Uterus (tissue), 3 donors: ENCODE measurements at regions not wholly inside any gene's neighbourhood (a gene's known extent, or its start where the extent isn't known, plus 50 kb on each side); places are given as distances from the start of the nearest gene placed in this dataset.

Source experiments
- DNase-seq, 2 donors: peaks; one replicate each; pipeline ENCODE4 v3.0.0-alpha.2; 2019 to 2020
- H3K27ac ChIP-seq, 2 donors: fragments of 200-600 bp; sonication (generic); 1 replicate in 1 of 2; 2 replicates in 1 of 2; pipeline ENCODE4 v1.5.1; 2016 to 2018
- H3K27me3 ChIP-seq, 2 donors: fragments of 200-600 bp; sonication (generic); one replicate each; pipeline ENCODE4 v1.5.1; 2018 to 2019; ENCODE audit warnings: control low read depth in 1 of 2
- H3K36me3 ChIP-seq, 2 donors: fragments of 200-600 bp; sonication (generic); one replicate each; pipeline ENCODE4 v1.5.1; 2019; ENCODE audit warnings: control low read depth in 1 of 2
- H3K4me1 ChIP-seq, 2 donors: fragments of 200-600 bp; sonication (generic); one replicate each; pipeline ENCODE4 v1.5.1; 2018 to 2019; ENCODE audit warnings: control low read depth in 1 of 2
- H3K4me3 ChIP-seq, 2 donors: fragments of 200-600 bp; sonication (generic); 1 replicate in 1 of 2; 2 replicates in 1 of 2; pipeline ENCODE4 v1.5.1; 2018 to 2019; ENCODE audit warnings: mild to moderate bottlenecking in 1 of 2
- H3K9me3 ChIP-seq, 2 donors: fragments of 200-600 bp; sonication (generic); one replicate each; pipeline ENCODE4 v1.5.1; 2019; ENCODE audit warnings: control low read depth in 1 of 2
- CTCF ChIP-seq, 4 experiments: fragments of 200-600 bp in 2 of 4; fragments of 450-650 bp in 2 of 4; sonication (generic) in 2 of 4; IDR thresholded peaks; one replicate each; pipeline ENCODE4 v1.5.1; 2016 to 2019; ENCODE audit warnings: antibody characterized with exemption in 4 of 4, mild to moderate bottlenecking in 2 of 4, moderate library complexity in 1 of 4
- POLR2A ChIP-seq, 2 donors: fragments of 450-650 bp; IDR thresholded peaks; one replicate each; pipeline ENCODE4 v1.6.1; 2016; ENCODE audit warnings: antibody characterized with exemption in 2 of 2, mild to moderate bottlenecking in 1 of 2, moderate library complexity in 1 of 2
- intact Hi-C: fragments of 100-400 bp; cut with DNase I; formaldehyde crosslinking; loops from one replicate; pipeline ENCODE4 v1.15.1; 2023; ENCODE audit warnings: low total_unique reads
- donor health status: DM: yes; HTN: yes; CAD: no.

DNA sequence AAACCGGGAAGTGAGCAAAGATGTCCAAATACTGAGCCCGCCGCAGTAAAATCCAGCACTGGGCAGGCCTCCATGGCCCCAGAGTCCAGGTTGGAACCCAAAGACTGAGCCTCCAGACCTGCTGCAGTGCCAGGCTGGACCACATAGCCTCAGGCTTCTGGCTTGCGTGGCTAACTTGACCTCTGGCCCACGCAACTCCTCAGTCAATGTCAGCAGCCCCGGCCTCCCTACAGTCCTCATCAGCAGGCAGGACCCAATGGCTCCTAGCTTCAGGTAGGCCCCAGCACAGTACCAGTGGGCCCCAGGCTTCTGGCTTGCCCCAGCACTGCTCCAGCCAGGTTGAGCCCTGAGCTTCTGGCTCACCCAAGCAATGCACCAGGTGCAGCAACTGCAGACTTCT lies 245.1 kb upstream of the AFDN start:
- intact Hi-C loops, result no loop called here
- H3K27me3 ChIP-seq, result no peaks in the 10 kb centered on the region
- TF ChIP-seq CTCF (IDR thresholded peaks at IDR 0.05) (no peak), POLR2A (IDR thresholded peaks at IDR 0.05) (no peak)
- H3K4me1 ChIP-seq, result no peaks in the 10 kb centered on the region
- no peak overlapping the region for H3K27ac ChIP-seq
- DNase-seq, result no peak
- no peak overlapping the region for H3K4me3 ChIP-seq
- peaks cover 0 to 4% of the 10 kb centered on the region in 2 donors for H3K9me3 ChIP-seq
- no peaks in the 10 kb centered on the region for H3K36me3 ChIP-seq

DNA sequence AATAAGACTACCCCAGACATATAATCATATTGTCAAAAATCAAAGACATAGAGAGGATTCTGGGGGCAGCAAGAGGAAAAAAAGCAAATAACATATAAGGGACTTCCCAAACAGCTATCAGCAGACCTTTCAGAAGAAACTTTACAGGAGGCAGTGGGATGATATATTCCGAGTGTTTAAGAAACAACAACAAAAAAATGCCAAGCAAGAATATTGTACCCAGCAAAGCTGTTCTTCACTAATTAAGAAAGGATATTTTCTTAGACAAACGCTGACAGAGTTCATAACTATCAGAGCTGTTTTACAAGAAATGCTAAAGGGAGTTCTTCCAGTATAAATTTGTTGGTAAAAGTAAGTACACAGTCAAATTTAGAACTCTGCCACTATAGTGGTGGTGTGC lies 243.3 kb upstream of the AFDN start:
- H3K36me3 ChIP-seq, result no peaks in the 10 kb centered on the region
- H3K9me3 ChIP-seq, result peaks cover 0 to 4% of the 10 kb centered on the region in 2 donors
- H3K4me3 ChIP-seq, result no peak overlapping the region
- TF ChIP-seq CTCF (IDR thresholded peaks at IDR 0.05), result no peak
- TF ChIP-seq POLR2A (IDR thresholded peaks at IDR 0.05), result no peak
- DNase-seq, result no peak
- intact Hi-C loops, result no loop called here
- H3K4me1 ChIP-seq, result no peaks in the 10 kb centered on the region
- no peaks in the 10 kb centered on the region for H3K27me3 ChIP-seq
- H3K27ac ChIP-seq, result no peak overlapping the region

GRCh38 chr6:167588181-167588919 lies 238.4 kb upstream of the AFDN start:
- Histone ChIP-seq H3K27me3 (no peaks in the 10 kb centered on the region), H3K4me1 (no peaks in the 10 kb centered on the region), H3K4me3 (no peak overlapping the region), H3K27ac (no peak overlapping the region), H3K36me3 (no peaks in the 10 kb centered on the region), H3K9me3 (no peaks in the 10 kb centered on the region)
- intact Hi-C loops, result no loop called here
- no peak for DNase-seq
- TF ChIP-seq CTCF (IDR thresholded peaks at IDR 0.05) (no peak), POLR2A (IDR thresholded peaks at IDR 0.05) (no peak)

GRCh38 chr6:167588920-167589614 lies 237.6 kb upstream of the AFDN start:
- H3K9me3 ChIP-seq, result no peaks in the 10 kb centered on the region
- H3K27me3 ChIP-seq, result no peaks in the 10 kb centered on the region
- H3K4me3 ChIP-seq, result no peak overlapping the region
- no peak for DNase-seq
- H3K27ac ChIP-seq, result no peak overlapping the region
- TF ChIP-seq POLR2A (IDR thresholded peaks at IDR 0.05), result no peak
- no peak for TF ChIP-seq CTCF (IDR thresholded peaks at IDR 0.05)
- no peaks in the 10 kb centered on the region for H3K4me1 ChIP-seq
- H3K36me3 ChIP-seq, result no peaks in the 10 kb centered on the region
- intact Hi-C loops, result no loop called here

DNA sequence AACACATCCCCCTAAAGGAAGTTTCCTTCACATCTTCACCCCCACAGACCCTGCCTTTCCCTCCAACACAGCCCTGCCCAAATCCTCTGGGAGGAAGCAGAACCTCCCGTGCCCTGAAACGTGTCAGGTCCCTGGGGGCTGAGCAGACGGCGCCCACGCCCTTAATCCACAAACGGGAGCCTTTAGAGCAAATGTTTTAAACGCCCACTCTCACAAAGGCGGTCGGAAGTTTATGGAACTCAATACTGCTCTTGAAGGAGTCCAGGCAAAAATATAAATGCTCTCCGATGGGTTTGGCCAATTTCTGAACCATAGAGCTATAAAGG lies 237.1 kb upstream of the AFDN start:
- Histone ChIP-seq H3K9me3 (no peaks in the 10 kb centered on the region), H3K27ac (no peak overlapping the region), H3K27me3 (no peaks in the 10 kb centered on the region), H3K4me1 (no peaks in the 10 kb centered on the region), H3K4me3 (no peak overlapping the region), H3K36me3 (no peaks in the 10 kb centered on the region)
- no peak for DNase-seq
- intact Hi-C loops, result no loop called here
- TF ChIP-seq POLR2A (IDR thresholded peaks at IDR 0.05), result no peak
- TF ChIP-seq CTCF (IDR thresholded peaks at IDR 0.05), result no peak
